ENCODE measurements at regions not wholly inside any gene's neighbourhood (a gene's known extent, or its start where the extent isn't known, plus 50 kb on each side); places are given as distances from the start of the nearest gene placed in this dataset.

DNA sequence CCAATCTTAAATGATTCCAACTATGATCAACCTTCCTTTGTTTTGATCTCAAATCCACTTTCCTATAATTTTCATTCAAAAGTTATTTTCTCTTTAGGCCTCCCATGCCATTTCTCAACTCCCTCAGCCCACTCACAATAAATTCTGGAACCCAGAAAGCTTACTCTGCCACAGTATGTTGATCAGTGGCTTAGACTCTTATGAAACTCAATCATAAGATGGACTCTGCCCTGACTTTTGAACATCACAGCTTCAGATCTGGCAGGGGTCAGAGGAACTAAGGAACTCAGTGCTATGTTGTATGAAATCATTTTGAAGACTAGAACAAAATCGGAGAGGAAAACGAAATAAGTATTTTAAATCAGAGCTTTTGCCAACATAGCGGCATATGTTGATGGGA, 59.8 kb upstream of the LGALSL start:
- WGBS, 2 experiments (ENCODE audit: insufficient coverage in 2 of 2) = 79 to 94% methylated on average over 3 of the region's 3 CpGs
- H3K4me3 ChIP-seq (ENCODE audit: extremely low read depth, insufficient read depth, low read length, poor library complexity, severe bottlenecking) = no peak overlapping the region
- H3K27ac ChIP-seq (ENCODE audit: low read depth, low read length, severe bottlenecking) = no peak overlapping the region
- H3K36me3 ChIP-seq (ENCODE audit: control insufficient read depth, insufficient read depth, low read length) = no peaks in the 10 kb centered on the region
- no peaks in the 10 kb centered on the region for H3K9me3 ChIP-seq (ENCODE audit: control insufficient read depth, low read length)
- peaks cover 21% of the 10 kb centered on the region for H3K4me1 ChIP-seq (ENCODE audit: control insufficient read depth, insufficient read depth, low read length, poor library complexity, severe bottlenecking)

DNA sequence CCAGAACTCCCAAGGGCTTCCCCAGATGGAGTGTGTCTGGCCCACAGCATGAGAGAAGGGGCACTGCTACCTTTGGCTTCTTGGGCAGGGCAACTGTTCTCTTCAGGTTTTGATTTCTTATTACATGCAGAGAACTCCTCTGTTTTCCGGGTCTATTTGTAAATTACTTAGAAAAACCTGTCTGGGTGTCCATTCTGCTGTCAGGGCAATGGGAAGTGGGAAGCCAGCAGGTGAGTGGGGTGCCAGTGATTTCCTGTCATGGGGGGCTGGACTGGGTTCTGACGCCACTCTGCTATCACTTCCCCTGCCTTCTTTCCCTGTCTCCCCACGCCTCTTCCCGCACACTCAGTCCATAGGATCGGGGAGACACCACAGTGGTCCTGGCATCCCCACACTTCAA, 58.0 kb upstream of the LGALSL start:
- no peaks in the 10 kb centered on the region for H3K9me3 ChIP-seq (ENCODE audit: control insufficient read depth, low read length)
- no peak overlapping the region for H3K4me3 ChIP-seq (ENCODE audit: extremely low read depth, insufficient read depth, low read length, poor library complexity, severe bottlenecking)
- H3K36me3 ChIP-seq (ENCODE audit: control insufficient read depth, insufficient read depth, low read length) = no peaks in the 10 kb centered on the region
- H3K4me1 ChIP-seq (ENCODE audit: control insufficient read depth, insufficient read depth, low read length, poor library complexity, severe bottlenecking) = peaks cover 25% of the 10 kb centered on the region
- WGBS, 2 experiments (ENCODE audit: insufficient coverage in 2 of 2) = 95 to 100% methylated on average over 3 to 5 of the region's 5 CpGs
- no peak overlapping the region for H3K27ac ChIP-seq (ENCODE audit: low read depth, low read length, severe bottlenecking)

DNA sequence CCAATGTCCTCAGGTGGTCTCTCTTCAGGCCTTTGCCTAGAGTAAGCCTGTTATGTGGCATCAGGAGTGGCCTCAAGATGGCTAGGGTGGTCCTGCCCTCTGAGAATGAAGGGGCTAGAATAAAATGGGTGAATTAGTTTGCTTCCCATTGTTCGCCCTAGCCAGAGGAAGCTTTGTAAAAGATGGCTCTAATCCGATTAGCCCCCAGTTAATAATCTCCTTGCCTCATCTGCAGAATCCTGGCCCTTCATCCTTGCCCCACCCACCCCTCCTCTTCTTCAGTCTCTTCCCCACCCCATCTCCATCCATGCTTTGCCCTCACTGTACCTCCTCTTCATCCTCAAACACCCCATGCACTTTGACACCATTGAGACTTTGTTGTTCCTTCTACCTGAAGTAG, 57.4 kb upstream of the LGALSL start:
- no peak overlapping the region for H3K27ac ChIP-seq (ENCODE audit: low read depth, low read length, severe bottlenecking)
- no peak overlapping the region for H3K4me3 ChIP-seq (ENCODE audit: extremely low read depth, insufficient read depth, low read length, poor library complexity, severe bottlenecking)
- no peaks in the 10 kb centered on the region for H3K36me3 ChIP-seq (ENCODE audit: control insufficient read depth, insufficient read depth, low read length)
- peaks cover 25% of the 10 kb centered on the region for H3K4me1 ChIP-seq (ENCODE audit: control insufficient read depth, insufficient read depth, low read length, poor library complexity, severe bottlenecking)
- H3K9me3 ChIP-seq (ENCODE audit: control insufficient read depth, low read length) = no peaks in the 10 kb centered on the region
- WGBS, 2 experiments (ENCODE audit: insufficient coverage in 2 of 2) = 83 to 100% methylated on average over 1 to 2 of the region's 2 CpGs

DNA sequence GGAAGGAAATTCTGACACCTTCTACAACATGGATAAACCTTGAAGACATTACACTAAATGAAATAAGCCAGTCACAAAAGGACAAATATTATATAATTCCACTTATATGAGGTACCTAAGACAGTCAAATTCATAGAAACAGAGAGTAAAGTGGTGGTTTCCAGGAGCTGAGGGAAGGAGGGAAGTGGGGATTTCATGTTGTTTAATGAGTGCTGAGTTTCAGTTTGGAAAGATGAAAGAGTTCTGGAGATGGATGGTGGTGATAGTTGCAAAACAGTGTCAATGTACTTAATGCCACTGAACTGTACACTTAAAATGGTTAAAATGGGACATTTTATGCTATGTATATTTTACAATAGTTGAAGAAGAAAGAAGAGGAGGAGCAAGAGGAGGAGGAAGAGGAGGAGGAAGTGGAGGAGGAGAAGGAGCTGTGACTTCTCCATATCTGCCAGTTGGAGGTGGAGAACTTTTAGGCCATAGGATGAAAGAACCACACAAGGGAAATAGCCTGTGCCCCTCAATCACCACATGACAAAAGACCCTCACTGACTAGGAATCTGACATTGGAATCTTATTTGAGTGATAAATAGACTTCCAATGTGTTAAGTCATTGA, 55.3 kb upstream of the LGALSL start:
- Histone ChIP-seq H3K4me3 (ENCODE audit: extremely low read depth, insufficient read depth, low read length, poor library complexity, severe bottlenecking) (no peak overlapping the region), H3K36me3 (ENCODE audit: control insufficient read depth, insufficient read depth, low read length) (no peaks in the 10 kb centered on the region), H3K4me1 (ENCODE audit: control insufficient read depth, insufficient read depth, low read length, poor library complexity, severe bottlenecking) (peaks cover 25% of the 10 kb centered on the region), H3K9me3 (ENCODE audit: control insufficient read depth, low read length) (no peaks in the 10 kb centered on the region), H3K27ac (ENCODE audit: low read depth, low read length, severe bottlenecking) (no peak overlapping the region)

DNA sequence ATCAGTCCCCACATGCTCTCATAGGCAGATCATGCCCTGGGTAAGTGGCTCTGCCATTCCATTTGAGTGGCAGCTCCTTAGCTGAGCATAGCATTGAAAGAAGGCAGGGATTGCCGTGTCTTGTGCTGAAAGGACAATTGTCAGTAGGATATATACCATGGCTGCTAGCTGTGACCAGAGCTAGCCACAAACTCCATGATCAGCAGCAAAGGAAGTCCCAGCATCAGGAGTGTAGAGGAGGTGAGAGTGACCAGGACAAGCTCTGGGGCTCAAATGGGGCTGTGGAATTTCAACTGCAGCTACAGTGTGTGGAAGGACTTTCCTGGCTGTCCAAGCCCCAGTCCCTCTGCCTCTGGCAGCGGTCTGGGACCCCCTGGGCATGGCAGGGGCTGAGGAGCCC, 54.4 kb upstream of the LGALSL start:
- Histone ChIP-seq H3K4me3 (ENCODE audit: extremely low read depth, insufficient read depth, low read length, poor library complexity, severe bottlenecking) (no peak overlapping the region), H3K27ac (ENCODE audit: low read depth, low read length, severe bottlenecking) (no peak overlapping the region), H3K9me3 (ENCODE audit: control insufficient read depth, low read length) (no peaks in the 10 kb centered on the region), H3K36me3 (ENCODE audit: control insufficient read depth, insufficient read depth, low read length) (no peaks in the 10 kb centered on the region), H3K4me1 (ENCODE audit: control insufficient read depth, insufficient read depth, low read length, poor library complexity, severe bottlenecking) (peaks cover 32% of the 10 kb centered on the region)
- WGBS, 2 experiments (ENCODE audit: insufficient coverage in 2 of 2) = 91 to 95% methylated on average over 2 of the region's 2 CpGs

DNA sequence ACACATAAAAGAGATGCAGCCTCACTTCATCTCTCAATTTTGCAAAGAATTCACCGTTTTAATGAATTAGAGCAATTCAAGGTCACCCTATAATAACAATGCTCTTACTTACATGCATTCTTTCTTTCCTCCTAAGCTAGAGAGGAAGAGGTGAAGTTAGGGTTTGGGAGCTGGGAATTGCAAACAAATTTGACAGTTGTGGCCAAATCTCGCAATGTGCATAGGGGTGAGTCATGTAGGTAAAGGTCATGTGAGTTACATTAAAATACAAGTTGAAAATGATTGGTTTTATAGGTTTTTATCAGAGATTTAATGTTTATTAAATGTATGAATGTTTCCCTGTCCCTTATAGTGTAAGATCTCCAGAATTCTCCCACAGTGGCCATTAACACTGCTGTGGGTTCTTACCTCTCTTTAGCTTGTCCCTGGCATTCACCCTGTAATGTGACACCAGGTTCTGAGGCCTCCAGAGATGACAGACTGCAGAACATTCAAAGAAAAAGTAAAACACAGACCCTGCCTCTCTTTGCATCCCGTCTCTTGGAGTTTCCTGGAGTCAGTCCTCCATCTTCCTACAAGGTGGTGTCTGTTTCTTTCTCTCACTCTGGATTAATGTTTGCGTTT, 53.7 kb upstream of the LGALSL start:
- no peak overlapping the region for H3K27ac ChIP-seq (ENCODE audit: low read depth, low read length, severe bottlenecking)
- 69 to 100% methylated on average over 3 of the region's 4 CpGs for WGBS, 2 experiments (ENCODE audit: insufficient coverage in 2 of 2)
- no peaks in the 10 kb centered on the region for H3K9me3 ChIP-seq (ENCODE audit: control insufficient read depth, low read length)
- no peaks in the 10 kb centered on the region for H3K36me3 ChIP-seq (ENCODE audit: control insufficient read depth, insufficient read depth, low read length)
- H3K4me1 ChIP-seq (ENCODE audit: control insufficient read depth, insufficient read depth, low read length, poor library complexity, severe bottlenecking) = peaks cover 34% of the 10 kb centered on the region
- no peak overlapping the region for H3K4me3 ChIP-seq (ENCODE audit: extremely low read depth, insufficient read depth, low read length, poor library complexity, severe bottlenecking)

DNA sequence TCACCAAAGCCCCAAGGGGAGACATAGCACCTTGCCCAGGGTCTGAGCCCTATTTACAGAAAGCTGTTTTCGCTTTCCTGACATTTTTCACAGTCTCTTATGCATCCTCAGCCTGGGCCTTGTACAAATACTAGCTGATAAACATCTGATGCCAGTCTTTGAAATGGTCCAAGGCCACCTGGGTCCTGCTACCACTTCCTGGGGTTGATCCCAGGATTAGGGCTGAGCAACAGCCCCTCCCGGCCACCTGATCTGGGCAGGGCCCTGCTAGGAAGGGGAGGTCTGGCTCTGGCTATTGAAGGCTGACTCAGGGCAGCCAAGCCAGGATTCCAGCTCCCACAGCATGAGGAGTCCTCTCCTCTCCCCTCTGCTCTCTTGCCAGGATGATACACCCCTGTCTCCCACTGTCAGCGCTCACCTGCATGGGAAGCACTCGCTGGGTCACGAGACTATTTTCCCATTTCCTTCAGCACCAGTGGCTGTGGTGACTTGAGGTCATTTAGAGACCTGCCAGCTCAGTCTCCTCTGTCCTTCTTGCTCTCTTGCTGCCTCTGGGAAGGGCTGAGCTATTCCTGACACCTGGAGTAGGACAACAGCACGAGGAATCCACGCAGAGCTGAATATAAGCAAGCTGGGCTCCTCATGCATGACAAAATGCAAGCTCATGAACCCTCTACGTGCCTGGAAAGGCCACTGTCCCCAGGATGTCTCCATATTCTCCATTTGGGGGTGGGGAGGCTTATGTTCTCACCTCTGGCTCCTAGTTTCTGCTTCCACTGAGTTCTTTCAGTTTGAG, 53.0 kb upstream of the LGALSL start:
- Histone ChIP-seq H3K4me1 (ENCODE audit: control insufficient read depth, insufficient read depth, low read length, poor library complexity, severe bottlenecking) (peaks cover 34% of the 10 kb centered on the region), H3K36me3 (ENCODE audit: control insufficient read depth, insufficient read depth, low read length) (no peaks in the 10 kb centered on the region), H3K4me3 (ENCODE audit: extremely low read depth, insufficient read depth, low read length, poor library complexity, severe bottlenecking) (no peak overlapping the region), H3K27ac (ENCODE audit: low read depth, low read length, severe bottlenecking) (peak overlapping the region; percentile 46), H3K9me3 (ENCODE audit: control insufficient read depth, low read length) (no peaks in the 10 kb centered on the region)
- WGBS, 2 experiments (ENCODE audit: insufficient coverage in 2 of 2) = 60 to 79% methylated on average over 5 of the region's 8 CpGs

DNA sequence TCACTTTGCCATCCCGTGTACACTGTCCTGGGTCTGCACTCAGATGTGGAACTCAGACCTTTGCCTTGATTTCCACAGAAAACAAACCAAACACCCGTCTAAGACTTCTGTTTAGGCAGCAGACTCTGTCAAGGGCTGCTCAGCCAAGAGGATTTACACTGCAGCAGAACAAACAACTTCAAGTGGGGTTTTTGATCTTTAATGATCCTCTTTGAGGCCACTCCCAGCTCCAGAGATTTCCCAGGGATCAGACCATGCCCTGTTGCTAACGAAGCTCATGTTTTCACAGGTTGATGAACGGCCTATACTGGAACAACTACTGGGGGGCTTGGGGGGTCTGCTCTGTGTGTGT, 52.5 kb upstream of the LGALSL start:
- Histone ChIP-seq H3K4me3 (ENCODE audit: extremely low read depth, insufficient read depth, low read length, poor library complexity, severe bottlenecking) (no peak overlapping the region), H3K4me1 (ENCODE audit: control insufficient read depth, insufficient read depth, low read length, poor library complexity, severe bottlenecking) (peaks cover 34% of the 10 kb centered on the region), H3K36me3 (ENCODE audit: control insufficient read depth, insufficient read depth, low read length) (no peaks in the 10 kb centered on the region), H3K27ac (ENCODE audit: low read depth, low read length, severe bottlenecking) (peak overlapping the region; percentile 46), H3K9me3 (ENCODE audit: control insufficient read depth, low read length) (no peaks in the 10 kb centered on the region)
- WGBS, 2 experiments (ENCODE audit: insufficient coverage in 2 of 2) = 55 to 76% methylated on average over 3 to 4 of the region's 4 CpGs

DNA sequence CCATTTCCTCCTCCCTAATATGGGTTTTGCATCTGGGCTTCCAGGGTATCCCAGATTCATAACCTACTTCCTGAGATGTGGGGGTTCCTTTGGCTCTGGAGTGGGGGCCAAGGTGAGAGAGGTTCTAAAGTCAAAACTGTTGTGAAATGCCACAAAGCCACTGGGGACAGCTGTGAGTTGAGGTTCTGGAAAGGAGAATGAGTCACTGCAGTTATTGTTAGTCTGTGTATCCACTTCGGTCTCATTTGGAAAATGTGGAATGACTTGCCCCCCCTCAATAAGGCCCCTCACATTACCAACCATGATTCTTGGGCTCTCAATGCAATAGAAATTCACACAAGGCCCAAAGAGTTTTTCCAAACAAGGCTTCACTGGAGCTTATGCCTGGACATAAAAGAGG, 51.1 kb upstream of the LGALSL start:
- Histone ChIP-seq H3K9me3 (ENCODE audit: control insufficient read depth, low read length) (no peaks in the 10 kb centered on the region), H3K4me1 (ENCODE audit: control insufficient read depth, insufficient read depth, low read length, poor library complexity, severe bottlenecking) (peaks cover 34% of the 10 kb centered on the region)
- no CpG with 5 or more reads among the region's 1 CpG for WGBS, 2 experiments (ENCODE audit: insufficient coverage in 2 of 2)

DNA sequence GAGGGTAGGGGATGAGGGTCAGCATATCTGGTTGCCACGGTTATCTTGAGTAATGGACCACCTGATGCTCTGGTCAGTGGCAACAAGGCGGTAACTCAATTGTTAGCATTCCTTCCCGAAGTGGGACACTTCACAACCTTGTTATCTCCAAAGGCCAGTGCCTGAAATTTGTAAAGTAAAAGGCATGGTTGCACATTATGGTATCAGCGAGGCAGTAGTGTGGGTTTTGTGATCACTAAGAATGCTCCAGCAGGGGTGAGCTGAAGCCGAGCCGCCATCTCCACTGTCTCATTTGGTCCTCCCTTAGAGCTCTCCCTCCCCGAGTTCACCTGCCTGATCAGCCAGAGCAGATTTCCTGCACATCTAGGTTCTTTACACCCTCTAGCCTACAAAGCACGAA, 50.5 kb upstream of the LGALSL start:
- Histone ChIP-seq H3K27ac (ENCODE audit: low read depth, low read length, severe bottlenecking) (peak overlapping the region; percentile 95), H3K4me3 (ENCODE audit: extremely low read depth, insufficient read depth, low read length, poor library complexity, severe bottlenecking) (no peak overlapping the region), H3K4me1 (ENCODE audit: control insufficient read depth, insufficient read depth, low read length, poor library complexity, severe bottlenecking) (peaks cover 34% of the 10 kb centered on the region), H3K9me3 (ENCODE audit: control insufficient read depth, low read length) (no peaks in the 10 kb centered on the region), H3K36me3 (ENCODE audit: control insufficient read depth, insufficient read depth, low read length) (no peaks in the 10 kb centered on the region)
- 77 to 82% methylated on average over 5 of the region's 8 CpGs for WGBS, 2 experiments (ENCODE audit: insufficient coverage in 2 of 2)

More for the DNA sequence above, 51.1 kb upstream of the LGALSL start:
- H3K4me3 ChIP-seq (ENCODE audit: extremely low read depth, insufficient read depth, low read length, poor library complexity, severe bottlenecking) = no peak overlapping the region
- H3K27ac ChIP-seq (ENCODE audit: low read depth, low read length, severe bottlenecking) = peak overlapping the region; percentile 95
- no peaks in the 10 kb centered on the region for H3K36me3 ChIP-seq (ENCODE audit: control insufficient read depth, insufficient read depth, low read length)
